WTC11 (cell line): ENCODE measurements at regions not wholly inside any gene's neighbourhood (a gene's known extent, or its start where the extent isn't known, plus 50 kb on each side); places are given as distances from the start of the nearest gene placed in this dataset.
A peak's percentile ranks its signal among the peaks of the same experiment; 100 is the strongest.
"Not testable (repeated sequence)": the region's sequence is repeated elsewhere in the genome, so short reads cannot be mapped to it uniquely, and the experiment has no call there.

ENCODE experiments used
- ATAC-seq: fragments of 200-7000 bp; cut with Tn5 transposase; 2 replicates; pipeline ENCODE4 v1.10.0; 2021; ENCODE audit warnings: mild to moderate bottlenecking, moderate library complexity
- CTCF ChIA-PET: fragments of 300-600 bp; sonication (Branson Sonifier 250); formaldehyde crosslinking; loops from one replicate; lab custom pipeline; 2021; ENCODE audit warnings: antibody characterized with exemption; lab: Charles Lee
- POLR2A ChIA-PET: fragments of 350-600 bp; sonication (Branson Sonifier 250); formaldehyde crosslinking; loops from one replicate; lab custom pipeline; 2021; ENCODE audit warnings: antibody characterized with exemption; lab: Charles Lee
- DNase-seq: peaks from one replicate; pipeline ENCODE4 v3.0.0; 2021; ENCODE audit warnings: low spot score
- H3K27ac Mint-ChIP-seq: 2 replicates; pipeline ENCODE4 v1.8.0; 2021; ENCODE audit warnings: mixed read lengths
- H3K27me3 Mint-ChIP-seq: 2 replicates; pipeline ENCODE4 v1.8.0; 2021; ENCODE audit warnings: low read depth, mild to moderate bottlenecking, moderate library complexity, mixed read lengths
- H3K36me3 Mint-ChIP-seq: 2 replicates; pipeline ENCODE4 v1.8.0; 2021; ENCODE audit warnings: mixed read lengths
- H3K4me1 Mint-ChIP-seq: 2 replicates; pipeline ENCODE4 v1.8.0; 2022; ENCODE audit warnings: mixed read lengths
- H3K4me3 Mint-ChIP-seq: 2 replicates; pipeline ENCODE4 v1.8.0; 2021; ENCODE audit warnings: mild to moderate bottlenecking, moderate library complexity, mixed read lengths
- H3K9me3 Mint-ChIP-seq: 2 replicates; pipeline ENCODE4 v1.8.0; 2021; ENCODE audit warnings: mixed read lengths
- ATF1 ChIP-seq: sonication (generic); formaldehyde crosslinking; IDR thresholded peaks from 2 replicates; pipeline ENCODE4 v1.8.1; 2023; ENCODE audit warnings: mild to moderate bottlenecking, moderate library complexity, missing genetic modification reagents
- ESRRA ChIP-seq: sonication (generic); formaldehyde crosslinking; IDR thresholded peaks from 2 replicates; pipeline ENCODE4 v1.8.1; 2022; ENCODE audit warnings: mild to moderate bottlenecking, missing genetic modification reagents, borderline replicate concordance
- FOXJ3 ChIP-seq: sonication (generic); formaldehyde crosslinking; IDR thresholded peaks from 2 replicates; pipeline ENCODE4 v1.9.0; 2021; ENCODE audit warnings: missing genetic modification reagents, mild to moderate bottlenecking, borderline replicate concordance
- FOXK1 ChIP-seq: sonication (generic); formaldehyde crosslinking; IDR thresholded peaks from 2 replicates; pipeline ENCODE4 v1.8.0; 2022; ENCODE audit warnings: mild to moderate bottlenecking, moderate library complexity, missing genetic modification reagents
- GABPB1 ChIP-seq: sonication (generic); formaldehyde crosslinking; IDR thresholded peaks from 2 replicates; pipeline ENCODE4 v1.8.1; 2023; ENCODE audit warnings: mild to moderate bottlenecking, missing genetic modification reagents
- NFYB ChIP-seq: sonication (generic); formaldehyde crosslinking; conservative IDR thresholded peaks from 2 replicates; pipeline ENCODE4 v1.8.0; 2022; ENCODE audit warnings: low read depth, missing genetic modification reagents
- NR3C1 ChIP-seq: sonication (generic); formaldehyde crosslinking; conservative IDR thresholded peaks from 2 replicates; pipeline ENCODE4 v1.8.1; 2023; ENCODE audit warnings: low read depth, mild to moderate bottlenecking, missing genetic modification reagents
- SMAD4 ChIP-seq: sonication (generic); formaldehyde crosslinking; IDR thresholded peaks from 2 replicates; pipeline ENCODE4 v1.8.0; 2022; ENCODE audit warnings: mild to moderate bottlenecking, missing genetic modification reagents
- ZBTB21 ChIP-seq: sonication (generic); formaldehyde crosslinking; IDR thresholded peaks from 2 replicates; pipeline ENCODE4 v1.8.1; 2023; ENCODE audit warnings: mild to moderate bottlenecking, missing genetic modification reagents, borderline replicate concordance
- ZNF138 ChIP-seq: sonication (generic); formaldehyde crosslinking; conservative IDR thresholded peaks from 2 replicates; pipeline ENCODE4 v1.8.1; 2022; ENCODE audit warnings: mild to moderate bottlenecking, moderate library complexity, missing genetic modification reagents
- ZNF219 ChIP-seq: sonication (generic); formaldehyde crosslinking; IDR thresholded peaks from 2 replicates; pipeline ENCODE4 v1.8.0; 2023; ENCODE audit warnings: missing genetic modification reagents, mild to moderate bottlenecking, borderline replicate concordance
- TF ChIP-seq, protein P1 (sequence below): sonication (generic); formaldehyde crosslinking; IDR thresholded peaks from 2 replicates; pipeline ENCODE4 v1.8.1; 2023; ENCODE audit warnings: mild to moderate bottlenecking, missing genetic modification reagents, moderate library complexity
- TF ChIP-seq, protein P2 (sequence below): sonication (generic); formaldehyde crosslinking; IDR thresholded peaks from 2 replicates; pipeline ENCODE4 v1.8.0; 2022; ENCODE audit warnings: mild to moderate bottlenecking, missing genetic modification reagents
- TF ChIP-seq, protein P3 (sequence below): sonication (generic); formaldehyde crosslinking; IDR thresholded peaks from 2 replicates; pipeline ENCODE4 v1.8.0; 2023; ENCODE audit warnings: mild to moderate bottlenecking, missing genetic modification reagents
- TF ChIP-seq, protein P4 (sequence below): sonication (generic); formaldehyde crosslinking; IDR thresholded peaks from 2 replicates; pipeline ENCODE4 v1.8.1; 2022; ENCODE audit warnings: low read depth, mild to moderate bottlenecking, moderate library complexity, missing genetic modification reagents, borderline replicate concordance
- TF ChIP-seq, protein P5 (sequence below): fragments of 250-450 bp; sonication (Bioruptor Pico); IDR thresholded peaks from 2 replicates; pipeline ENCODE4 v2.1.2; 2022; ENCODE audit warnings: mild to moderate bottlenecking, moderate library complexity
- TF ChIP-seq, protein P6 (sequence below): sonication (generic); formaldehyde crosslinking; IDR thresholded peaks from 2 replicates; pipeline ENCODE4 v1.8.1; 2023; ENCODE audit warnings: mild to moderate bottlenecking, missing genetic modification reagents, borderline replicate concordance

DNA sequence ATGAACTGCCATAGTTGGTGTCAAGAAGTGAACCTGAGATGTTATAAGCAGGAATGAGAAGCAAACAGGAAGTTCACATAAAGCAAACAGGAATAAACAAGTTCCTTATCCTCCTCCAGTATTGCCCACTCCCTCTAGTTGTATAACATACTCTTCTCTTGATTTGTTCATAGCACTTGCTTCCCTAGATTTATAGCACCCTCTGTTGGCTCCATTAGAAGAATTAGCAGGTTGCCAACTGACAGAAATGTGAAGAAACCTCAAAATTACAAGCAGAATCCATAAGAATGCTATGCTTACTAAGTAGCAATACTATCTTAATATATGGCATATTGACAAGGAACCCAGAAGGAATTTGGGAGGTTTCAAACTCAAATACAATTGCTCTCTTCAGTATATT, 195.4 kb downstream of the TBX18 start:
- H3K4me1 Mint-ChIP-seq, result no peaks in the 10 kb centered on the region
- H3K27ac Mint-ChIP-seq, result no peak overlapping the region
- POLR2A ChIA-PET, result no interaction called here
- H3K36me3 Mint-ChIP-seq, result no peaks in the 10 kb centered on the region
- TF ChIP-seq ZBTB21 (CRISPR knock-in tag) (no peak), ATF1 (no peak), NR3C1 (CRISPR knock-in tag) (no peak), NFYB (CRISPR knock-in tag) (no peak), GABPB1 (no peak), ESRRA (CRISPR knock-in tag) (no peak), SMAD4 (CRISPR knock-in tag) (no peak), ZNF219 (CRISPR knock-in tag) (no peak), ZNF138 (CRISPR knock-in tag) (no peak), FOXJ3 (CRISPR knock-in tag) (no peak), FOXK1 (CRISPR knock-in tag) (no peak)
- TF ChIP-seq, protein P1, sequence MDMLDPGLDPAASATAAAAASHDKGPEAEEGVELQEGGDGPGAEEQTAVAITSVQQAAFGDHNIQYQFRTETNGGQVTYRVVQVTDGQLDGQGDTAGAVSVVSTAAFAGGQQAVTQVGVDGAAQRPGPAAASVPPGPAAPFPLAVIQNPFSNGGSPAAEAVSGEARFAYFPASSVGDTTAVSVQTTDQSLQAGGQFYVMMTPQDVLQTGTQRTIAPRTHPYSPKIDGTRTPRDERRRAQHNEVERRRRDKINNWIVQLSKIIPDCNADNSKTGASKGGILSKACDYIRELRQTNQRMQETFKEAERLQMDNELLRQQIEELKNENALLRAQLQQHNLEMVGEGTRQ, result no peak
- TF ChIP-seq, protein P2, sequence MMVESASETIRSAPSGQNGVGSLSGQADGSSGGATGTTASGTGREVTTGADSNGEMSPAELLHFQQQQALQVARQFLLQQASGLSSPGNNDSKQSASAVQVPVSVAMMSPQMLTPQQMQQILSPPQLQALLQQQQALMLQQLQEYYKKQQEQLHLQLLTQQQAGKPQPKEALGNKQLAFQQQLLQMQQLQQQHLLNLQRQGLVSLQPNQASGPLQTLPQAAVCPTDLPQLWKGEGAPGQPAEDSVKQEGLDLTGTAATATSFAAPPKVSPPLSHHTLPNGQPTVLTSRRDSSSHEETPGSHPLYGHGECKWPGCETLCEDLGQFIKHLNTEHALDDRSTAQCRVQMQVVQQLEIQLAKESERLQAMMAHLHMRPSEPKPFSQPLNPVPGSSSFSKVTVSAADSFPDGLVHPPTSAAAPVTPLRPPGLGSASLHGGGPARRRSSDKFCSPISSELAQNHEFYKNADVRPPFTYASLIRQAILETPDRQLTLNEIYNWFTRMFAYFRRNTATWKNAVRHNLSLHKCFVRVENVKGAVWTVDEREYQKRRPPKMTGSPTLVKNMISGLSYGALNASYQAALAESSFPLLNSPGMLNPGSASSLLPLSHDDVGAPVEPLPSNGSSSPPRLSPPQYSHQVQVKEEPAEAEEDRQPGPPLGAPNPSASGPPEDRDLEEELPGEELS (CRISPR knock-in tag), result no peak
- TF ChIP-seq, protein P3, sequence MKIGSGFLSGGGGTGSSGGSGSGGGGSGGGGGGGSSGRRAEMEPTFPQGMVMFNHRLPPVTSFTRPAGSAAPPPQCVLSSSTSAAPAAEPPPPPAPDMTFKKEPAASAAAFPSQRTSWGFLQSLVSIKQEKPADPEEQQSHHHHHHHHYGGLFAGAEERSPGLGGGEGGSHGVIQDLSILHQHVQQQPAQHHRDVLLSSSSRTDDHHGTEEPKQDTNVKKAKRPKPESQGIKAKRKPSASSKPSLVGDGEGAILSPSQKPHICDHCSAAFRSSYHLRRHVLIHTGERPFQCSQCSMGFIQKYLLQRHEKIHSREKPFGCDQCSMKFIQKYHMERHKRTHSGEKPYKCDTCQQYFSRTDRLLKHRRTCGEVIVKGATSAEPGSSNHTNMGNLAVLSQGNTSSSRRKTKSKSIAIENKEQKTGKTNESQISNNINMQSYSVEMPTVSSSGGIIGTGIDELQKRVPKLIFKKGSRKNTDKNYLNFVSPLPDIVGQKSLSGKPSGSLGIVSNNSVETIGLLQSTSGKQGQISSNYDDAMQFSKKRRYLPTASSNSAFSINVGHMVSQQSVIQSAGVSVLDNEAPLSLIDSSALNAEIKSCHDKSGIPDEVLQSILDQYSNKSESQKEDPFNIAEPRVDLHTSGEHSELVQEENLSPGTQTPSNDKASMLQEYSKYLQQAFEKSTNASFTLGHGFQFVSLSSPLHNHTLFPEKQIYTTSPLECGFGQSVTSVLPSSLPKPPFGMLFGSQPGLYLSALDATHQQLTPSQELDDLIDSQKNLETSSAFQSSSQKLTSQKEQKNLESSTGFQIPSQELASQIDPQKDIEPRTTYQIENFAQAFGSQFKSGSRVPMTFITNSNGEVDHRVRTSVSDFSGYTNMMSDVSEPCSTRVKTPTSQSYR (CRISPR knock-in tag), result no peak
- TF ChIP-seq, protein P4, sequence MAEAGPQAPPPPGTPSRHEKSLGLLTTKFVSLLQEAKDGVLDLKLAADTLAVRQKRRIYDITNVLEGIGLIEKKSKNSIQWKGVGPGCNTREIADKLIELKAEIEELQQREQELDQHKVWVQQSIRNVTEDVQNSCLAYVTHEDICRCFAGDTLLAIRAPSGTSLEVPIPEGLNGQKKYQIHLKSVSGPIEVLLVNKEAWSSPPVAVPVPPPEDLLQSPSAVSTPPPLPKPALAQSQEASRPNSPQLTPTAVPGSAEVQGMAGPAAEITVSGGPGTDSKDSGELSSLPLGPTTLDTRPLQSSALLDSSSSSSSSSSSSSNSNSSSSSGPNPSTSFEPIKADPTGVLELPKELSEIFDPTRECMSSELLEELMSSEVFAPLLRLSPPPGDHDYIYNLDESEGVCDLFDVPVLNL (CRISPR knock-in tag), result no peak
- TF ChIP-seq, protein P5, sequence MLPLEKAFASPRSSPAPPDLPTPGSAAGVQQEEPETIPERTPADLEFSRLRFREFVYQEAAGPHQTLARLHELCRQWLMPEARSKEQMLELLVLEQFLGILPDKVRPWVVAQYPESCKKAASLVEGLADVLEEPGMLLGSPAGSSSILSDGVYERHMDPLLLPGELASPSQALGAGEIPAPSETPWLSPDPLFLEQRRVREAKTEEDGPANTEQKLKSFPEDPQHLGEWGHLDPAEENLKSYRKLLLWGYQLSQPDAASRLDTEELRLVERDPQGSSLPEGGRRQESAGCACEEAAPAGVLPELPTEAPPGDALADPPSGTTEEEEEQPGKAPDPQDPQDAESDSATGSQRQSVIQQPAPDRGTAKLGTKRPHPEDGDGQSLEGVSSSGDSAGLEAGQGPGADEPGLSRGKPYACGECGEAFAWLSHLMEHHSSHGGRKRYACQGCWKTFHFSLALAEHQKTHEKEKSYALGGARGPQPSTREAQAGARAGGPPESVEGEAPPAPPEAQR (CRISPR knock-in tag), result no peak
- TF ChIP-seq, protein P6, sequence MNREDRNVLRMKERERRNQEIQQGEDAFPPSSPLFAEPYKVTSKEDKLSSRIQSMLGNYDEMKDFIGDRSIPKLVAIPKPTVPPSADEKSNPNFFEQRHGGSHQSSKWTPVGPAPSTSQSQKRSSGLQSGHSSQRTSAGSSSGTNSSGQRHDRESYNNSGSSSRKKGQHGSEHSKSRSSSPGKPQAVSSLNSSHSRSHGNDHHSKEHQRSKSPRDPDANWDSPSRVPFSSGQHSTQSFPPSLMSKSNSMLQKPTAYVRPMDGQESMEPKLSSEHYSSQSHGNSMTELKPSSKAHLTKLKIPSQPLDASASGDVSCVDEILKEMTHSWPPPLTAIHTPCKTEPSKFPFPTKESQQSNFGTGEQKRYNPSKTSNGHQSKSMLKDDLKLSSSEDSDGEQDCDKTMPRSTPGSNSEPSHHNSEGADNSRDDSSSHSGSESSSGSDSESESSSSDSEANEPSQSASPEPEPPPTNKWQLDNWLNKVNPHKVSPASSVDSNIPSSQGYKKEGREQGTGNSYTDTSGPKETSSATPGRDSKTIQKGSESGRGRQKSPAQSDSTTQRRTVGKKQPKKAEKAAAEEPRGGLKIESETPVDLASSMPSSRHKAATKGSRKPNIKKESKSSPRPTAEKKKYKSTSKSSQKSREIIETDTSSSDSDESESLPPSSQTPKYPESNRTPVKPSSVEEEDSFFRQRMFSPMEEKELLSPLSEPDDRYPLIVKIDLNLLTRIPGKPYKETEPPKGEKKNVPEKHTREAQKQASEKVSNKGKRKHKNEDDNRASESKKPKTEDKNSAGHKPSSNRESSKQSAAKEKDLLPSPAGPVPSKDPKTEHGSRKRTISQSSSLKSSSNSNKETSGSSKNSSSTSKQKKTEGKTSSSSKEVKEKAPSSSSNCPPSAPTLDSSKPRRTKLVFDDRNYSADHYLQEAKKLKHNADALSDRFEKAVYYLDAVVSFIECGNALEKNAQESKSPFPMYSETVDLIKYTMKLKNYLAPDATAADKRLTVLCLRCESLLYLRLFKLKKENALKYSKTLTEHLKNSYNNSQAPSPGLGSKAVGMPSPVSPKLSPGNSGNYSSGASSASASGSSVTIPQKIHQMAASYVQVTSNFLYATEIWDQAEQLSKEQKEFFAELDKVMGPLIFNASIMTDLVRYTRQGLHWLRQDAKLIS, result no peak
- no peaks in the 10 kb centered on the region for H3K9me3 Mint-ChIP-seq
- no peaks in the 10 kb centered on the region; the same call in 1 of the 2 replicates for H3K27me3 Mint-ChIP-seq
- ATAC-seq, result peak; percentile 83
- no peak overlapping the region for H3K4me3 Mint-ChIP-seq
- CTCF ChIA-PET, result interaction anchor here (0.7 to 2.7 kb wide), 4 partner anchors 23 to 193 kb away, joined by 3 to 21 read pairs (median 4); no protein-coding TSS in a partner anchor
- DNase-seq, result no peak

DNA sequence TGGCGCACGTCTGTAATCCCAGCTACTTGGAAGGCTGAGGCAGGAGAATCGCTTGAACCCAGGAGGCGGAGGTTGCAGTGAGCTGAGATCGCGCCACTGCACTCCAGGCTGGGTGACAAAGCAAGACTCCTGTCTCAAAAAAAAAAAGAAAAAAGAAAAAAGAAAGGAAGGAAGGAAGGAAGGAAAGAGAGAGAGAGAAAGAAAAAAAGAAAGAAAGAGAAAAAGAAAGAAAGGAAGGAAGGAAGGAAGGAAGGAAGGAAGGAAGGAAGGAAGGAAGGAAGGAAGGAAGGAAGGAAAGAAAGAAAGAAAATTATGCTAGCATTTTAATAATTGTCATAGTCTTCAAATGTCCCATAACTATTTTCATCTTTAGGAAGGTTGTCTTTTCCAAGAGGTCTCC, 198.7 kb downstream of the TBX18 start:
- H3K4me3 Mint-ChIP-seq, H3K27me3 Mint-ChIP-seq, H3K27ac Mint-ChIP-seq, H3K9me3 Mint-ChIP-seq, ATAC-seq, H3K4me1 Mint-ChIP-seq, POLR2A ChIA-PET, DNase-seq, H3K36me3 Mint-ChIP-seq, CTCF ChIA-PET: not testable (repeated sequence)
